RPMI7951 (cell line): ENCODE measurements at regions not wholly inside any gene's neighbourhood (a gene's known extent, or its start where the extent isn't known, plus 50 kb on each side); places are given as distances from the start of the nearest gene placed in this dataset.

Experiments used
- DNase-seq: peaks from one replicate; pipeline ENCODE4 v3.0.0-alpha.2; 2012; ENCODE audit warnings: low read depth

DNA sequence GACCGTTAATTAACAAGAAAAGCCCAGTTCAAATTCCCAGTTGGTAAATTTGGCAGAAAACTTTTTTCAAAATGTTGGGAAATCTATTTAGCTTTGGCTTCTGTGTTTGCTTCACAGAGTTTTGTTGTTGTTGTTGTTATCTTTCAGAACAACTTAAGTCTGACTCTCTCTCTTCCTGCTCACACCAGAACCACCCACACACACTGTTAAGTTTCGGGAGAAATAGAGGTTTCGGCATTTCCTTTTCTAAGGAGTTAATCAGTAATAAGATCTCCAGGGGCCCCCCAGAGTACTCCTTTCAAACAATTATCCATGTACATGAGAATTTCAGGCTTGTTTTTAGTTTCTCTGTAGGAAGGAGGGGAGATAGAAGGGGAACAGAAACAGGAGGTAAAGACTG, 106.2 kb upstream of the PTCHD1 start:
- DNase-seq = no peak

DNA sequence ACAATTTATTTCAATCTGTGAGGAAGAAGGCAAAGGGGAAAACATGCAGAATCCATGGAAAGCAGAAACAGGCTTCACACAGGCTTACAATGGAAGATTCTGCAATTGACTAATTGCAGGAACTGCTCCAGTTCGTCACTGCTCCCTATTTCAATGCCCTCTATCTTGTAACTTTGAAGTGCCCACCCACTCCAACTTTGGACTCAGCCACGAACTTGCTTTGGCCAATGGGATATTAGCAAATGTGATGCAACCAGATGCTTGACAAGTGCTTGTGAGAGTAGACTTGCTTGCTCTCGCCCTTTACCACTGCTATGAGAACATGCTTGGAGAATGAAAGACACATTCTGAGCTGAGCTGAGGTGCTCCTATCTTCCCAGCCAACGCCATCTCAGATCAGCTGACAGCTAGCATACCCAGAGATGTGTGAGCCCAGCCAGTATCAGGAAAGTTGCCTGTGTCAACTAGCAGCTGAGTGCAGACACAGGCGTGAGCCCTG, 105.7 kb upstream of the PTCHD1 start:
- DNase-seq = no peak

DNA sequence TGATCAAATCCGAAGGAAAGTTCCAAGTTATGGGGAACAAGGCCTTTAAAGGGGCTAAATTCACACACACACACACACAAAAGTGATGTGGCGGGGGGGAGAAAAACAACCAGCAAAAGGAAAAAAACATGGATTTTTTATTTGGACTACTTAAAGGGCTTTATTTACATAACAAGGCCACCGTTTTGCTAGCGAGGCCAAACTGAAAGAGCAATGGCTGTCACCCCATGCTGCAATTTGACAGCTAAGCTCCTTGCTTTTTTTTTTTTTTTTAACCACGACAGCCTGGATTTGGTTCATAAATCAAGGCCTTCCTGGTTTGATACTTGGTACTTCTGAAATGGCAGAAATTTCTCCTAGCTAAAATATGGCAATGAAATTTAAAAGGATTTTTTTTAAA, 99.6 kb upstream of the PTCHD1 start:
- no peak for DNase-seq

- DNase-seq = peak; percentile 13
These were observed 88.6 kb upstream of the PTCHD1 start for GRCh38 chrX:23246001-23246400.

DNA sequence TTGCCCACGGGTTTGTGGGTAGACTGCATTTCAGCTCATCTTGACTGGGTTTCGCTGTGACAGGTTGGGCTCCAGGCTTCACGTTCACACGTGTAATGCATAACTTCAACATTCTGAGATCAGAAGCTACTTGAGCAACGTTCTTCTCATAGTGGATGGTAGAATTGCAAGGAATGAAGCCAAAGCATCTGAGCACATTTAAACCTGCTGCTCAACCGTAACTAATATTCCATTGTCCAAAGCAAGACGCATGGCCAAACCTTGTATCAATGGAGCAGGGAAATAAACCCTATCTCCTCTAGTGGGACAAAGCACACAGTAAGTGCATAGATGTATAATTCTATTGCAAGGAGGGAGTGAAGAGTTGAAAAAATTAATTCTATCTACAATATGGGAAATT, 86.5 kb upstream of the PTCHD1 start:
- DNase-seq = no peak

DNA sequence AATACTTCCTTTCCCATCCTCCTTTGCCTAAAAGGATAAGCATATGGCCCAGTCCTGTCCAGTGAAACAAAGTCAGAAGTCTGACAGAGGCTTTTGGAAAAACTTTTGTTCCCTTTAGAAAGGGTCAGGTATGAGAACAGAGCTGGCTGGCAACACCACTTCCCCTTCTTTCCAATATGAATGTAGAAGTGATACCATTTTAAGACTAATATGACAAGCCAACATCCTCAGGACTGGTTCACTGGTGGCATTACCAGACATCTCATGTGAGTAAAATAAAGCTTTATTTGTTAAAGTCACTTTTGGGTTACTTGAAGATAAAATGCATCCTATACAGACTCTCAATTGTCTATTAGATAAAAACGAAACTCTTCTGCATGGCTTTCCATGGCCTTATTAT, 83.6 kb upstream of the PTCHD1 start:
- no peak for DNase-seq

DNA sequence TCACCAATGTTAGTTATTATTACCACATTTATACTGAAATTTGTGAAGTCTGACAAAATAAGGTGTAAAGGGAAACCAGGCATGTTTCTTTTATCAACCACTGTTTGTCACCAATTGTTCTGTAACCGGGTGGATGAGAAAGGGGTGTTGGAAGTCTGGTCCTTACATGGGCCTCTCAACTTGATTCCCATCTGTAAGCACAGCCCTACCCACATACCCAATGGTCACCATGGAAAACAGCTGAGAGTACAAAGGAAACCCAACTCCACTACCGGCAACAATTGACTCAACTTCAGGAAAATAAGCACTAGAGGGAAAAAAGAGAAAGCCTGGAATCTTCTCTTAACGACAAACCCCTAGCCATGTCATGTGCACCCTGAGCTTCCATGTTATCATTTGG, 70.8 kb upstream of the PTCHD1 start:
- no peak for DNase-seq

- DNase-seq = no peak
These were observed 64.7 kb upstream of the PTCHD1 start for GRCh38 chrX:23269923-23270322.

DNA sequence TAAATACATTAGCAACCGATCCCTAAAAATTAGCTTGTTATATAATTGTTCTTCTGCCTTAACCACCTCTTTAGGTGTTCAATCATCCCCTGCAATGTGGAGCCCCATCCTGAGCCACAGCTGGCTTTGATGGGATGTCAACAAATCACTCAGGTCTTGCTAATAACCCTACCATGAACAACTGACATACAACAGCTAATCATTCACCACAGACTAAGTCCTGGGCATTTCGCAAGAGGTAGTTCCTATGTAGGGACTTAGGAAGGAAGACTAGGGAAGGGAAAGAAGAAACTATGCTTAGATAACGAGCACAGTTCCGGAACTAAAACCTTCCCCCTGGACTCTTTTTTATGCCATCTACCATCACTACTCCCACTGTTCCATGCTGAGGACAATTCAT, 63.6 kb upstream of the PTCHD1 start:
- DNase-seq = no peak

GRCh38 chrX:23276475-23276874, 58.2 kb upstream of the PTCHD1 start:
- DNase-seq = no peak
